T-helper 2 cell treated with Interferon-gamma antibody and Interleukin-4, amounts not matched to agents 5 μg/mL and 100 μg/mL, for 36 hours (primary cell): ENCODE measurements at regions not wholly inside any gene's neighbourhood (a gene's known extent, or its start where the extent isn't known, plus 50 kb on each side); places are given as distances from the start of the nearest gene placed in this dataset.
"Not testable (repeated sequence)": the region's sequence is repeated elsewhere in the genome, so short reads cannot be mapped to it uniquely, and the experiment has no call there.

ENCODE experiments used
- DNase-seq: peaks from one replicate; pipeline ENCODE4 v3.0.0; 2021; ENCODE audit warnings: low spot score
- H3K27ac Mint-ChIP-seq: one replicate; pipeline ENCODE4 v1.8.0; 2021; ENCODE audit warnings: mild to moderate bottlenecking, mixed read lengths
- H3K27me3 Mint-ChIP-seq: one replicate; pipeline ENCODE4 v1.8.0; 2021; ENCODE audit warnings: low read depth, mixed read lengths
- H3K36me3 Mint-ChIP-seq: one replicate; pipeline ENCODE4 v1.8.0; 2021; ENCODE audit warnings: low read depth, mixed read lengths
- H3K4me1 Mint-ChIP-seq: one replicate; pipeline ENCODE4 v1.8.0; 2021; ENCODE audit warnings: low read depth, mixed read lengths
- H3K4me3 Mint-ChIP-seq: one replicate; pipeline ENCODE4 v1.8.0; 2022; ENCODE audit warnings: mild to moderate bottlenecking, moderate library complexity, mixed read lengths
- H3K9me3 Mint-ChIP-seq: one replicate; pipeline ENCODE4 v1.8.0; 2021; ENCODE audit warnings: mixed read lengths

GRCh38 chr12:115385141-115385540 is 701.2 kb upstream of the TBX3 start:
- Mint-ChIP-seq H3K27ac (no peak overlapping the region), H3K36me3 (no peaks in the 10 kb centered on the region), H3K27me3 (no peaks in the 10 kb centered on the region), H3K9me3 (peaks cover 9% of the 10 kb centered on the region), H3K4me3 (no peak overlapping the region), H3K4me1 (no peaks in the 10 kb centered on the region)
- DNase-seq = no peak

- H3K9me3 Mint-ChIP-seq = peaks cover 4% of the 10 kb centered on the region
- no peak overlapping the region for H3K27ac Mint-ChIP-seq
- H3K4me3 Mint-ChIP-seq = no peak overlapping the region
- H3K36me3 Mint-ChIP-seq = no peaks in the 10 kb centered on the region
- DNase-seq = no peak
- H3K27me3 Mint-ChIP-seq = no peaks in the 10 kb centered on the region
- no peaks in the 10 kb centered on the region for H3K4me1 Mint-ChIP-seq
Measured at GRCh38 chr12:115384391-115384790, 700.4 kb upstream of the TBX3 start.

GRCh38 chr12:115383668-115384067 is 699.7 kb upstream of the TBX3 start:
- H3K4me1 Mint-ChIP-seq = no peaks in the 10 kb centered on the region
- DNase-seq = no peak
- H3K9me3 Mint-ChIP-seq = peaks cover 3% of the 10 kb centered on the region
- no peak overlapping the region for H3K4me3 Mint-ChIP-seq
- H3K27me3 Mint-ChIP-seq = no peaks in the 10 kb centered on the region
- no peak overlapping the region for H3K27ac Mint-ChIP-seq
- no peaks in the 10 kb centered on the region for H3K36me3 Mint-ChIP-seq

GRCh38 chr12:115382681-115383080 is 698.7 kb upstream of the TBX3 start:
- peaks cover 3% of the 10 kb centered on the region for H3K9me3 Mint-ChIP-seq
- DNase-seq = no peak
- no peak overlapping the region for H3K4me3 Mint-ChIP-seq
- no peaks in the 10 kb centered on the region for H3K27me3 Mint-ChIP-seq
- no peaks in the 10 kb centered on the region for H3K4me1 Mint-ChIP-seq
- H3K27ac Mint-ChIP-seq = no peak overlapping the region
- no peaks in the 10 kb centered on the region for H3K36me3 Mint-ChIP-seq

GRCh38 chr12:115380546-115381120 is 696.7 kb upstream of the TBX3 start:
- H3K4me3 Mint-ChIP-seq = no peak overlapping the region
- H3K9me3 Mint-ChIP-seq = peaks cover under 1% of the 10 kb centered on the region
- H3K4me1 Mint-ChIP-seq = no peaks in the 10 kb centered on the region
- no peak for DNase-seq
- no peak overlapping the region for H3K27ac Mint-ChIP-seq
- H3K27me3 Mint-ChIP-seq = no peaks in the 10 kb centered on the region
- H3K36me3 Mint-ChIP-seq = no peaks in the 10 kb centered on the region

- Mint-ChIP-seq H3K27me3 (no peaks in the 10 kb centered on the region), H3K4me1 (peaks cover 7% of the 10 kb centered on the region), H3K4me3 (no peak overlapping the region), H3K36me3 (no peaks in the 10 kb centered on the region), H3K27ac (no peak overlapping the region), H3K9me3 (peaks cover 10% of the 10 kb centered on the region)
- no peak for DNase-seq
Measured at GRCh38 chr12:115378291-115378690, 694.3 kb upstream of the TBX3 start.

GRCh38 chr12:115377779-115378178 is 693.8 kb upstream of the TBX3 start:
- H3K36me3 Mint-ChIP-seq = no peaks in the 10 kb centered on the region
- peaks cover 12% of the 10 kb centered on the region for H3K9me3 Mint-ChIP-seq
- no peak overlapping the region for H3K4me3 Mint-ChIP-seq
- no peak overlapping the region for H3K27ac Mint-ChIP-seq
- H3K27me3 Mint-ChIP-seq = no peaks in the 10 kb centered on the region
- no peak for DNase-seq
- peaks cover 7% of the 10 kb centered on the region for H3K4me1 Mint-ChIP-seq

GRCh38 chr12:115377230-115377629 is 693.3 kb upstream of the TBX3 start:
- Mint-ChIP-seq H3K9me3 (peaks cover 17% of the 10 kb centered on the region), H3K4me1 (peaks cover 7% of the 10 kb centered on the region), H3K27ac (no peak overlapping the region), H3K36me3 (no peaks in the 10 kb centered on the region), H3K4me3 (no peak overlapping the region), H3K27me3 (no peaks in the 10 kb centered on the region)
- DNase-seq = no peak

GRCh38 chr12:115375186-115375991 is 691.4 kb upstream of the TBX3 start:
- Mint-ChIP-seq H3K4me1 (peaks cover 7% of the 10 kb centered on the region), H3K4me3 (no peak overlapping the region), H3K27ac (no peak overlapping the region), H3K27me3 (no peaks in the 10 kb centered on the region), H3K36me3 (no peaks in the 10 kb centered on the region), H3K9me3 (peaks cover 17% of the 10 kb centered on the region)
- no peak for DNase-seq

- Mint-ChIP-seq H3K27me3 (no peaks in the 10 kb centered on the region), H3K27ac (no peak overlapping the region), H3K36me3 (no peaks in the 10 kb centered on the region), H3K9me3 (peaks cover 23% of the 10 kb centered on the region), H3K4me1 (peaks cover 7% of the 10 kb centered on the region), H3K4me3 (no peak overlapping the region)
- no peak for DNase-seq
Measured at GRCh38 chr12:115374480-115375185, 690.7 kb upstream of the TBX3 start.

GRCh38 chr12:115371711-115372110 is 687.7 kb upstream of the TBX3 start:
- no peaks in the 10 kb centered on the region for H3K36me3 Mint-ChIP-seq
- no peaks in the 10 kb centered on the region for H3K27me3 Mint-ChIP-seq
- no peak for DNase-seq
- no peak overlapping the region for H3K4me3 Mint-ChIP-seq
- peaks cover 29% of the 10 kb centered on the region for H3K9me3 Mint-ChIP-seq
- H3K27ac Mint-ChIP-seq = no peak overlapping the region
- peaks cover 7% of the 10 kb centered on the region for H3K4me1 Mint-ChIP-seq

GRCh38 chr12:115370650-115371049 is 686.7 kb upstream of the TBX3 start:
- no peak overlapping the region for H3K27ac Mint-ChIP-seq
- DNase-seq = no peak
- no peaks in the 10 kb centered on the region for H3K27me3 Mint-ChIP-seq
- H3K9me3 Mint-ChIP-seq = peaks cover 30% of the 10 kb centered on the region
- no peak overlapping the region for H3K4me3 Mint-ChIP-seq
- H3K4me1 Mint-ChIP-seq = peaks cover 7% of the 10 kb centered on the region
- H3K36me3 Mint-ChIP-seq = no peaks in the 10 kb centered on the region

- H3K9me3 Mint-ChIP-seq = peaks cover 34% of the 10 kb centered on the region
- H3K4me3 Mint-ChIP-seq = no peak overlapping the region
- H3K27me3 Mint-ChIP-seq = no peaks in the 10 kb centered on the region
- no peak overlapping the region for H3K27ac Mint-ChIP-seq
- peaks cover 4% of the 10 kb centered on the region for H3K4me1 Mint-ChIP-seq
- H3K36me3 Mint-ChIP-seq = no peaks in the 10 kb centered on the region
- DNase-seq = no peak
Measured at GRCh38 chr12:115370207-115370606, 686.2 kb upstream of the TBX3 start.

- not testable (repeated sequence) for DNase-seq, H3K4me3 Mint-ChIP-seq, H3K27me3 Mint-ChIP-seq, H3K4me1 Mint-ChIP-seq, H3K27ac Mint-ChIP-seq, H3K36me3 Mint-ChIP-seq
- peaks cover 22% of the 10 kb centered on the region for H3K9me3 Mint-ChIP-seq
Measured at GRCh38 chr12:115366277-115366676, 682.3 kb upstream of the TBX3 start.
